ENCODE measurements at regions not wholly inside any gene's neighbourhood (a gene's known extent, or its start where the extent isn't known, plus 50 kb on each side); places are given as distances from the start of the nearest gene placed in this dataset.

DNA sequence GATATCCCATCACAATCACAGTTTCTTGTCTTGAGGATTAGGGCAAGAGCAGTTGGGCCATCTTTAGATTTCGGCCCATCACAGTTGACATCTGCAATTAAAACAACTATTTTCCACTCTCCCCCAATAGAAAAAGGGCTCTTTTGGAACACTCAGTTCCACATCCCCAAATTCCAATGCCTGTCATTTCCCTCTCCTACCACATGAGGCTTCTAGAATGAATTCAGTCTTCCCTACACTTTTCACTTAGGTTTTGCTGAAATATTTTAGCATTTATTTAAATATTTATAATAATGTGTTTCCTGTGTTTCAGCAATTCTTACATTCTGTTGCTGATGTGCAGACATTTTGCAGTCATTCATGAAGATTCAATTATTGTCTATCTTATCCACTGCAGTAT is 118.4 kb downstream of the COX18 start:
- ATAC-seq: peak; percentile 70
- H3K4me3 Mint-ChIP-seq: no peak overlapping the region
- H3K9me3 Mint-ChIP-seq: 0 out of 2 replicates have a peak, but pooled peaks cover 3% of the 10 kb centered on the region
- ChIA-PET CTCF (no interaction called here), POLR2A (no interaction called here)
- no peak overlapping the region; the same call in 1 of the 2 replicates for H3K27ac Mint-ChIP-seq
- DNase-seq (ENCODE audit: low spot score): no peak
- H3K36me3 Mint-ChIP-seq: no peaks in the 10 kb centered on the region
- H3K27me3 Mint-ChIP-seq (ENCODE audit: low read depth): no peaks in the 10 kb centered on the region
- H3K4me1 Mint-ChIP-seq: no peaks in the 10 kb centered on the region
- TF ChIP-seq, protein P1, sequence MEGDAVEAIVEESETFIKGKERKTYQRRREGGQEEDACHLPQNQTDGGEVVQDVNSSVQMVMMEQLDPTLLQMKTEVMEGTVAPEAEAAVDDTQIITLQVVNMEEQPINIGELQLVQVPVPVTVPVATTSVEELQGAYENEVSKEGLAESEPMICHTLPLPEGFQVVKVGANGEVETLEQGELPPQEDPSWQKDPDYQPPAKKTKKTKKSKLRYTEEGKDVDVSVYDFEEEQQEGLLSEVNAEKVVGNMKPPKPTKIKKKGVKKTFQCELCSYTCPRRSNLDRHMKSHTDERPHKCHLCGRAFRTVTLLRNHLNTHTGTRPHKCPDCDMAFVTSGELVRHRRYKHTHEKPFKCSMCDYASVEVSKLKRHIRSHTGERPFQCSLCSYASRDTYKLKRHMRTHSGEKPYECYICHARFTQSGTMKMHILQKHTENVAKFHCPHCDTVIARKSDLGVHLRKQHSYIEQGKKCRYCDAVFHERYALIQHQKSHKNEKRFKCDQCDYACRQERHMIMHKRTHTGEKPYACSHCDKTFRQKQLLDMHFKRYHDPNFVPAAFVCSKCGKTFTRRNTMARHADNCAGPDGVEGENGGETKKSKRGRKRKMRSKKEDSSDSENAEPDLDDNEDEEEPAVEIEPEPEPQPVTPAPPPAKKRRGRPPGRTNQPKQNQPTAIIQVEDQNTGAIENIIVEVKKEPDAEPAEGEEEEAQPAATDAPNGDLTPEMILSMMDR (IDR thresholded peaks at IDR 0.05): 0 out of 2 replicates have a peak, but pooled peaks have one; percentile 7
- TF ChIP-seq SOX15 (CRISPR knock-in tag; IDR thresholded peaks at IDR 0.05) (no peak), IRF2 (CRISPR knock-in tag; IDR thresholded peaks at IDR 0.05; ENCODE audit: borderline replicate concordance, low read depth) (no peak)

DNA sequence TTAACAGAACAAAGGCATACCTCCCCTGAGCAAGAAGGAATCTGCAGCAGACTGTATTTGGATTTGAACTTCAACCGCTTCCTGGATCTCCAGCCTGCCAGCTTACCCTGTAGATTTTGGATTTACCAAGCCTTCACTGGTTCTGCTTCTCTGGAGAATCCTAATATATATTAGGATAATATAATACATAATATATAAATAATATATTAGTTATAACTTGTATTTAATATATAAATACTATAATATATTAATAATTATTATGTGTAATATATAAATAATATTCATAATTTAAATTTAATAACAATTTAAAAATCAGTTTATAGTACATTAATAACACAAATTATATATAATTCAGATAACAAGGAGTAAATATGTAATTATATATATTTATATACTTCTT is 121.4 kb downstream of the COX18 start:
- ChIA-PET CTCF (no interaction called here), POLR2A (no interaction called here)
- Mint-ChIP-seq H3K9me3 (no peaks in the 10 kb centered on the region), H3K27me3 (ENCODE audit: low read depth) (no peaks in the 10 kb centered on the region), H3K4me1 (0 out of 2 replicates have a peak, but pooled peaks cover 3% of the 10 kb centered on the region), H3K36me3 (no peaks in the 10 kb centered on the region), H3K27ac (no peak overlapping the region), H3K4me3 (no peak overlapping the region)
- ATAC-seq (no peak), DNase-seq (ENCODE audit: low spot score) (no peak)
- TF ChIP-seq ZNF671 (CRISPR knock-in tag; IDR thresholded peaks at IDR 0.05) (no peak), CREB1 (CRISPR knock-in tag; IDR thresholded peaks at IDR 0.05) (no peak), TP53 (CRISPR knock-in tag; IDR thresholded peaks at IDR 0.05) (no peak), HMGA2 (CRISPR knock-in tag; IDR thresholded peaks at IDR 0.05) (peak; percentile 91; the same call in 1 of the 2 replicates)
- TF ChIP-seq, protein P2, sequence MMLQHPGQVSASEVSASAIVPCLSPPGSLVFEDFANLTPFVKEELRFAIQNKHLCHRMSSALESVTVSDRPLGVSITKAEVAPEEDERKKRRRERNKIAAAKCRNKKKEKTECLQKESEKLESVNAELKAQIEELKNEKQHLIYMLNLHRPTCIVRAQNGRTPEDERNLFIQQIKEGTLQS (CRISPR knock-in tag; conservative IDR thresholded peaks at IDR 0.05): no peak

DNA sequence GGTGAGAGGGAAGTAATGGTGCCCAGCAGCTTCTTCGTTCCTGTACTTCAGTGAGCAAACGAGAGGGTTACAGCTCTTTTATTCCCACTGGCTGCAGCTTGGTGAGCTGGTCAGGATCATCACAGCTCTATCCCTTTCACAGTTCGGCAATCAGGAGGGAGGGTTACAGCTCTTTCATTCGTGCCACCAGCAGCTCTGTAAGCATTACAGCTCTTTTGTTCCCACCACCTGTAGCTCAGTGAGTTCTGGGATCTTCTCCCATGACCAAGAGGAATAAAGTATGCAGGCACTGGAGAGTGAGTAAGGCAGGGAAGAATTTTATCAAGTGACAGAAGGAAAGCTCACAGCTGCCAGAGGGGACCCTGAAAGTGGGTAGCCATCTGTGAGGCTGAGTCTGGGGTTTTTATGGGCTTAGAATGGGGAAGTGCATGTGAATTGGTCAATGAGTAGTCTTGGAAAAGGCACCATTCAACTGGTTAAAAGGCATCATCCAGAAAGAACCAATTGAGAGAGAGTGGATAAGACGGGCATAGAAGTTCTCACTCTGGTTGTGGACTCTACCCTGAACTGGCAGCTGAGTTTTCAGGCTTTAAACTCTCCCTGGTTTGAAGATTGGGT is 123.7 kb downstream of the COX18 start:
- CTCF ChIA-PET: no interaction called here
- Mint-ChIP-seq H3K4me1 (peaks cover 7% of the 10 kb centered on the region), H3K27me3 (ENCODE audit: low read depth) (no peaks in the 10 kb centered on the region), H3K4me3 (no peak overlapping the region), H3K36me3 (no peaks in the 10 kb centered on the region), H3K9me3 (no peaks in the 10 kb centered on the region), H3K27ac (no peak overlapping the region)
- TF ChIP-seq GABPB1 (CRISPR knock-in tag; IDR thresholded peaks at IDR 0.05) (no peak), NR3C1 (CRISPR knock-in tag; conservative IDR thresholded peaks at IDR 0.05; ENCODE audit: low read depth) (no peak)
- peak; percentile 41; the same call in 1 of the 2 replicates for ATAC-seq
- DNase-seq (ENCODE audit: low spot score): no peak
- POLR2A ChIA-PET: no interaction called here

DNA sequence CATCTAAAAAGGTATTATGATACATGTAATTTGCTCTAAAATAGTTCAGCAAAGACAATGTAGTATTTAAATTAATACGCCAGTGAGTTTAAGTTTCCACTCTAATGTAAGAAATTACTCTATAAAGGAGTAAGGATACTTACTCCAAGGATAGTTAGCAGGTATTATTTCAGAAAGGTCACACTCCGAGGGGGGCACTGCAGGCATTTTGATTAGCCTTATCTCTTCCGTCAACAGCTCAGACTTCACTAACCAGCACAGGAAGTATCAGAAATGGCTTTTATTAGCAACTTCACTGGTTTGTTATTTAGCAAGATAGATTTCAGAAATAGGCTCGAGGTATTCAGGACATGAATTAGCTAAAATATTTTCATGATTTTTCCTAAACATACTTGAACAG is 127.0 kb downstream of the COX18 start:
- CTCF ChIA-PET: interaction anchor here (0.8 kb wide), 1 partner anchor 33 kb away, joined by 3 read pairs; no protein-coding TSS in a partner anchor
- Mint-ChIP-seq H3K9me3 (no peaks in the 10 kb centered on the region), H3K36me3 (no peaks in the 10 kb centered on the region), H3K4me3 (no peak overlapping the region), H3K4me1 (peaks cover 16% of the 10 kb centered on the region), H3K27me3 (ENCODE audit: low read depth) (no peaks in the 10 kb centered on the region), H3K27ac (no peak overlapping the region)
- TF ChIP-seq, protein P3, sequence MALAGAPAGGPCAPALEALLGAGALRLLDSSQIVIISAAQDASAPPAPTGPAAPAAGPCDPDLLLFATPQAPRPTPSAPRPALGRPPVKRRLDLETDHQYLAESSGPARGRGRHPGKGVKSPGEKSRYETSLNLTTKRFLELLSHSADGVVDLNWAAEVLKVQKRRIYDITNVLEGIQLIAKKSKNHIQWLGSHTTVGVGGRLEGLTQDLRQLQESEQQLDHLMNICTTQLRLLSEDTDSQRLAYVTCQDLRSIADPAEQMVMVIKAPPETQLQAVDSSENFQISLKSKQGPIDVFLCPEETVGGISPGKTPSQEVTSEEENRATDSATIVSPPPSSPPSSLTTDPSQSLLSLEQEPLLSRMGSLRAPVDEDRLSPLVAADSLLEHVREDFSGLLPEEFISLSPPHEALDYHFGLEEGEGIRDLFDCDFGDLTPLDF (CRISPR knock-in tag; IDR thresholded peaks at IDR 0.05): no peak
- TF ChIP-seq NFYB (CRISPR knock-in tag; conservative IDR thresholded peaks at IDR 0.05; ENCODE audit: low read depth) (no peak), ZNF232 (CRISPR knock-in tag; IDR thresholded peaks at IDR 0.05) (no peak), MXD4 (CRISPR knock-in tag; IDR thresholded peaks at IDR 0.05; ENCODE audit: borderline replicate concordance) (no peak), MYBL2 (CRISPR knock-in tag; IDR thresholded peaks at IDR 0.05) (no peak), ZNF263 (CRISPR knock-in tag; IDR thresholded peaks at IDR 0.05; ENCODE audit: low read depth) (no peak), IRF2 (CRISPR knock-in tag; IDR thresholded peaks at IDR 0.05; ENCODE audit: borderline replicate concordance, low read depth) (no peak)
- DNase-seq (ENCODE audit: low spot score): no peak
- POLR2A ChIA-PET: no interaction called here
- ATAC-seq: no peak

Measured in WTC11 (cell line).